ENCODE measurements at regions not wholly inside any gene's neighbourhood (a gene's known extent, or its start where the extent isn't known, plus 50 kb on each side); places are given as distances from the start of the nearest gene placed in this dataset.

GRCh38 chr2:216786676-216787075 lies 73.2 kb downstream of the TNP1 start:
- H3K4me1 ChIP-seq (ENCODE audit: insufficient read depth, low read length) = no peaks in the 10 kb centered on the region

GRCh38 chr2:216784456-216784855 lies 75.4 kb downstream of the TNP1 start:
- Histone ChIP-seq H3K36me3 (ENCODE audit: insufficient read depth, low read length) (no peaks in the 10 kb centered on the region), H3K9ac (ENCODE audit: low read depth, low read length) (no peak overlapping the region), H3K4me1 (ENCODE audit: insufficient read depth, low read length) (no peaks in the 10 kb centered on the region; the same call in 1 of the 2 replicates), H3K9me3 (ENCODE audit: control insufficient read depth, insufficient read depth, low read length) (no peaks in the 10 kb centered on the region)

More at GRCh38 chr2:216786676-216787075, 73.2 kb downstream of the TNP1 start:
- Histone ChIP-seq H3K36me3 (ENCODE audit: insufficient read depth, low read length) (no peaks in the 10 kb centered on the region), H3K9me3 (ENCODE audit: control insufficient read depth, insufficient read depth, low read length) (no peaks in the 10 kb centered on the region), H3K9ac (ENCODE audit: low read depth, low read length) (no peak overlapping the region)

GRCh38 chr2:216781709-216782108 lies 78.2 kb downstream of the TNP1 start:
- Histone ChIP-seq H3K9ac (ENCODE audit: low read depth, low read length) (no peak overlapping the region), H3K36me3 (ENCODE audit: insufficient read depth, low read length) (no peaks in the 10 kb centered on the region), H3K4me1 (ENCODE audit: insufficient read depth, low read length) (no peaks in the 10 kb centered on the region; the same call in 1 of the 2 replicates), H3K9me3 (ENCODE audit: control insufficient read depth, insufficient read depth, low read length) (no peaks in the 10 kb centered on the region)

- Histone ChIP-seq H3K9ac (ENCODE audit: low read depth, low read length) (no peak overlapping the region), H3K36me3 (ENCODE audit: insufficient read depth, low read length) (no peaks in the 10 kb centered on the region), H3K9me3 (ENCODE audit: control insufficient read depth, insufficient read depth, low read length) (no peaks in the 10 kb centered on the region), H3K4me1 (ENCODE audit: insufficient read depth, low read length) (peaks cover 7% of the 10 kb centered on the region; the same call in 1 of the 2 replicates)
Measured at GRCh38 chr2:216780843-216781242, 79.0 kb downstream of the TNP1 start.

- no peaks in the 10 kb centered on the region for H3K9me3 ChIP-seq (ENCODE audit: control insufficient read depth, insufficient read depth, low read length)
- peaks cover 13% of the 10 kb centered on the region; the same call in 1 of the 2 replicates for H3K4me1 ChIP-seq (ENCODE audit: insufficient read depth, low read length)
- H3K36me3 ChIP-seq (ENCODE audit: insufficient read depth, low read length) = no peaks in the 10 kb centered on the region
- H3K9ac ChIP-seq (ENCODE audit: low read depth, low read length) = no peak overlapping the region
Measured at GRCh38 chr2:216777637-216778273, 82.1 kb downstream of the TNP1 start.

GRCh38 chr2:216776066-216776850 lies 80.9 kb upstream of the IGFBP5 start:
- H3K9me3 ChIP-seq (ENCODE audit: control insufficient read depth, insufficient read depth, low read length) = no peaks in the 10 kb centered on the region
- H3K36me3 ChIP-seq (ENCODE audit: insufficient read depth, low read length) = no peaks in the 10 kb centered on the region
- H3K4me1 ChIP-seq (ENCODE audit: insufficient read depth, low read length) = peaks cover 13% of the 10 kb centered on the region; the same call in 1 of the 2 replicates
- H3K9ac ChIP-seq (ENCODE audit: low read depth, low read length) = no peak overlapping the region

GRCh38 chr2:216775043-216775453 lies 79.7 kb upstream of the IGFBP5 start:
- no peak overlapping the region for H3K9ac ChIP-seq (ENCODE audit: low read depth, low read length)
- H3K4me1 ChIP-seq (ENCODE audit: insufficient read depth, low read length) = peaks cover 13% of the 10 kb centered on the region; the same call in 1 of the 2 replicates
- no peaks in the 10 kb centered on the region for H3K9me3 ChIP-seq (ENCODE audit: control insufficient read depth, insufficient read depth, low read length)
- H3K36me3 ChIP-seq (ENCODE audit: insufficient read depth, low read length) = no peaks in the 10 kb centered on the region

- Histone ChIP-seq H3K4me1 (ENCODE audit: insufficient read depth, low read length) (peaks cover 13% of the 10 kb centered on the region; the same call in 1 of the 2 replicates), H3K9me3 (ENCODE audit: control insufficient read depth, insufficient read depth, low read length) (no peaks in the 10 kb centered on the region), H3K9ac (ENCODE audit: low read depth, low read length) (no peak overlapping the region), H3K36me3 (ENCODE audit: insufficient read depth, low read length) (no peaks in the 10 kb centered on the region)
Measured at GRCh38 chr2:216774620-216775019, 79.3 kb upstream of the IGFBP5 start.

- no peaks in the 10 kb centered on the region for H3K9me3 ChIP-seq (ENCODE audit: control insufficient read depth, insufficient read depth, low read length)
- H3K4me1 ChIP-seq (ENCODE audit: insufficient read depth, low read length) = peaks cover 13% of the 10 kb centered on the region; the same call in 1 of the 2 replicates
- no peaks in the 10 kb centered on the region for H3K36me3 ChIP-seq (ENCODE audit: insufficient read depth, low read length)
- H3K9ac ChIP-seq (ENCODE audit: low read depth, low read length) = no peak overlapping the region
Measured at GRCh38 chr2:216774180-216774579, 78.8 kb upstream of the IGFBP5 start.

- Histone ChIP-seq H3K36me3 (ENCODE audit: insufficient read depth, low read length) (no peaks in the 10 kb centered on the region), H3K9me3 (ENCODE audit: control insufficient read depth, insufficient read depth, low read length) (no peaks in the 10 kb centered on the region), H3K9ac (ENCODE audit: low read depth, low read length) (no peak overlapping the region), H3K4me1 (ENCODE audit: insufficient read depth, low read length) (peaks cover 13% of the 10 kb centered on the region; the same call in 1 of the 2 replicates)
Measured at GRCh38 chr2:216773072-216773471, 77.7 kb upstream of the IGFBP5 start.

GRCh38 chr2:216770717-216771116 lies 75.4 kb upstream of the IGFBP5 start:
- H3K9me3 ChIP-seq (ENCODE audit: control insufficient read depth, insufficient read depth, low read length) = no peaks in the 10 kb centered on the region
- no peaks in the 10 kb centered on the region for H3K36me3 ChIP-seq (ENCODE audit: insufficient read depth, low read length)
- no peak overlapping the region for H3K9ac ChIP-seq (ENCODE audit: low read depth, low read length)
- H3K4me1 ChIP-seq (ENCODE audit: insufficient read depth, low read length) = peaks cover 19% of the 10 kb centered on the region

- Histone ChIP-seq H3K36me3 (ENCODE audit: insufficient read depth, low read length) (no peaks in the 10 kb centered on the region), H3K9me3 (ENCODE audit: control insufficient read depth, insufficient read depth, low read length) (no peaks in the 10 kb centered on the region), H3K4me1 (ENCODE audit: insufficient read depth, low read length) (peaks cover 21% of the 10 kb centered on the region), H3K9ac (ENCODE audit: low read depth, low read length) (no peak overlapping the region)
Measured at GRCh38 chr2:216770050-216770449, 74.7 kb upstream of the IGFBP5 start.

- Histone ChIP-seq H3K36me3 (ENCODE audit: insufficient read depth, low read length) (no peaks in the 10 kb centered on the region), H3K9ac (ENCODE audit: low read depth, low read length) (no peak overlapping the region), H3K4me1 (ENCODE audit: insufficient read depth, low read length) (peaks cover 22% of the 10 kb centered on the region), H3K9me3 (ENCODE audit: control insufficient read depth, insufficient read depth, low read length) (no peaks in the 10 kb centered on the region)
Measured at GRCh38 chr2:216769626-216770025, 74.3 kb upstream of the IGFBP5 start.

- no peaks in the 10 kb centered on the region for H3K36me3 ChIP-seq (ENCODE audit: insufficient read depth, low read length)
- no peaks in the 10 kb centered on the region for H3K9me3 ChIP-seq (ENCODE audit: control insufficient read depth, insufficient read depth, low read length)
- no peak overlapping the region for H3K9ac ChIP-seq (ENCODE audit: low read depth, low read length)
- peaks cover 22% of the 10 kb centered on the region for H3K4me1 ChIP-seq (ENCODE audit: insufficient read depth, low read length)
Measured at GRCh38 chr2:216768908-216769411, 73.6 kb upstream of the IGFBP5 start.
